ENCODE measurements at regions not wholly inside any gene's neighbourhood (a gene's known extent, or its start where the extent isn't known, plus 50 kb on each side); places are given as distances from the start of the nearest gene placed in this dataset.

GRCh38 chr2:80889009-80889408 is 584.5 kb upstream of the LRRTM1 start:
- H3K9ac ChIP-seq (ENCODE audit: control insufficient read depth, extremely low read depth, insufficient read depth, low read length), result no peak overlapping the region
- no peak for FAIRE-seq
- DNase-seq (ENCODE audit: low read depth, low spot score), result no peak
- dilution Hi-C loops (cut with MboI; ENCODE audit: extremely low pct_ligation_motif_present, low sequenced_read_pairs), result no loop called here
- H3K9me3 ChIP-seq (ENCODE audit: control insufficient read depth, low read depth, low read length), result no peaks in the 10 kb centered on the region
- no peaks in the 10 kb centered on the region for H3K79me2 ChIP-seq (ENCODE audit: control insufficient read depth, insufficient read depth, low read length)
- no peak overlapping the region for H3K27ac ChIP-seq (ENCODE audit: control insufficient read depth, insufficient read depth, low read length)
- H3K4me2 ChIP-seq (ENCODE audit: control insufficient read depth, extremely low read depth, insufficient read depth, low read depth, low read length), result no peak overlapping the region
- TF ChIP-seq EZH2 (IDR thresholded peaks at IDR 0.05; ENCODE audit: low read length) (no peak), CTCF (optimal IDR thresholded peaks at IDR 0.05 in 1 of 3, IDR thresholded peaks at IDR 0.05 in 1 of 3, conservative IDR thresholded peaks at IDR 0.05 in 1 of 3; ENCODE audit: extremely low read depth in 1 of 3, insufficient read depth in 2 of 3, low read length in 3 of 3) (no peak)
- H3K4me3 ChIP-seq (ENCODE audit: control insufficient read depth in 2 of 3, extremely low read depth in 1 of 3, insufficient read depth in 2 of 3, low read depth in 1 of 3, low read length in 3 of 3), result no peak overlapping the region
- H3K36me3 ChIP-seq (ENCODE audit: control insufficient read depth in 2 of 2, extremely low read depth in 1 of 2, insufficient read depth in 2 of 2, low read length in 2 of 2), result no peaks in the 10 kb centered on the region
- no peaks in the 10 kb centered on the region for H3K27me3 ChIP-seq (ENCODE audit: control insufficient read depth, extremely low read depth, insufficient read depth, low read length)
- no peaks in the 10 kb centered on the region for H4K20me1 ChIP-seq (ENCODE audit: control insufficient read depth, extremely low read depth, insufficient read depth, low read length)
- no peak overlapping the region for H2AFZ ChIP-seq (ENCODE audit: control insufficient read depth, low read length)
- H3K9me1 ChIP-seq (ENCODE audit: control insufficient read depth, extremely low read depth, insufficient read depth, low read length), result no peaks in the 10 kb centered on the region
- H3K4me1 ChIP-seq (ENCODE audit: control insufficient read depth, extremely low read depth, insufficient read depth, low read length), result no peaks in the 10 kb centered on the region

- no peak for DNase-seq (ENCODE audit: low read depth, low spot score)
- Histone ChIP-seq H3K27ac (ENCODE audit: control insufficient read depth, insufficient read depth, low read length) (no peak overlapping the region), H3K4me3 (ENCODE audit: control insufficient read depth in 2 of 3, extremely low read depth in 1 of 3, insufficient read depth in 2 of 3, low read depth in 1 of 3, low read length in 3 of 3) (no peak overlapping the region), H2AFZ (ENCODE audit: control insufficient read depth, low read length) (no peak overlapping the region), H3K79me2 (ENCODE audit: control insufficient read depth, insufficient read depth, low read length) (no peaks in the 10 kb centered on the region), H3K4me1 (ENCODE audit: control insufficient read depth, extremely low read depth, insufficient read depth, low read length) (no peaks in the 10 kb centered on the region), H3K9me3 (ENCODE audit: control insufficient read depth, low read depth, low read length) (no peaks in the 10 kb centered on the region), H3K9ac (ENCODE audit: control insufficient read depth, extremely low read depth, insufficient read depth, low read length) (no peak overlapping the region), H3K9me1 (ENCODE audit: control insufficient read depth, extremely low read depth, insufficient read depth, low read length) (no peaks in the 10 kb centered on the region), H3K27me3 (ENCODE audit: control insufficient read depth, extremely low read depth, insufficient read depth, low read length) (no peaks in the 10 kb centered on the region), H4K20me1 (ENCODE audit: control insufficient read depth, extremely low read depth, insufficient read depth, low read length) (no peaks in the 10 kb centered on the region), H3K36me3 (ENCODE audit: control insufficient read depth in 2 of 2, extremely low read depth in 1 of 2, insufficient read depth in 2 of 2, low read length in 2 of 2) (no peaks in the 10 kb centered on the region), H3K4me2 (ENCODE audit: control insufficient read depth, extremely low read depth, insufficient read depth, low read depth, low read length) (no peak overlapping the region)
- TF ChIP-seq CTCF (optimal IDR thresholded peaks at IDR 0.05 in 1 of 3, IDR thresholded peaks at IDR 0.05 in 1 of 3, conservative IDR thresholded peaks at IDR 0.05 in 1 of 3; ENCODE audit: extremely low read depth in 1 of 3, insufficient read depth in 2 of 3, low read length in 3 of 3), result no peak
- TF ChIP-seq EZH2 (IDR thresholded peaks at IDR 0.05; ENCODE audit: low read length), result no peak
- dilution Hi-C loops (cut with MboI; ENCODE audit: extremely low pct_ligation_motif_present, low sequenced_read_pairs), result no loop called here
- FAIRE-seq, result no peak
Measured at GRCh38 chr2:80887841-80888378, 583.4 kb upstream of the LRRTM1 start.
